Liver (tissue), 8 donors: ENCODE measurements at regions not wholly inside any gene's neighbourhood (a gene's known extent, or its start where the extent isn't known, plus 50 kb on each side); places are given as distances from the start of the nearest gene placed in this dataset.

Source experiments
- DNase-seq: peaks from one replicate; pipeline ENCODE4 v3.0.0-alpha.2; 2017; ENCODE audit warnings: low spot score
- H3K27ac ChIP-seq, 2 donors: one replicate each; pipeline ENCODE4 v1.7.0; 2013; ENCODE audit warnings: inconsistent platforms in 2 of 2, low read length in 2 of 2, control low read depth in 1 of 2, low read depth in 1 of 2, mild to moderate bottlenecking in 1 of 2
- H3K27me3 ChIP-seq, 4 donors: one replicate each; pipeline versions ENCODE4 v1.6.1 to v1.7.0; 2013; ENCODE audit warnings: low read length in 3 of 4, inconsistent platforms in 1 of 4, mild to moderate bottlenecking in 1 of 4, moderate library complexity in 1 of 4; ENCODE audit not compliant: control insufficient read depth in 4 of 4, insufficient read depth in 4 of 4
- H3K36me3 ChIP-seq, 4 donors: one replicate each; pipeline versions ENCODE4 v1.6.1 to v1.7.0; 2013; ENCODE audit warnings: low read length in 3 of 4, mild to moderate bottlenecking in 3 of 4, low read depth in 1 of 4, moderate library complexity in 1 of 4; ENCODE audit not compliant: control insufficient read depth in 4 of 4, insufficient read depth in 3 of 4
- H3K4me1 ChIP-seq, 4 donors: one replicate each; pipeline versions ENCODE4 v1.6.1 to v1.7.0; 2013; ENCODE audit warnings: low read length in 3 of 4, mild to moderate bottlenecking in 3 of 4, moderate library complexity in 1 of 4; ENCODE audit not compliant: control insufficient read depth in 4 of 4, insufficient read depth in 4 of 4
- H3K4me3 ChIP-seq, 3 donors: one replicate each; pipeline versions ENCODE4 v1.6.1 to v1.7.0; 2013; ENCODE audit warnings: low read length in 3 of 3, control low read depth in 1 of 3, low read depth in 1 of 3, mild to moderate bottlenecking in 1 of 3
- H3K9ac ChIP-seq, 2 donors: one replicate each; pipeline ENCODE4 v1.7.0; 2013; ENCODE audit warnings: low read length in 2 of 2, mild to moderate bottlenecking in 2 of 2, moderate library complexity in 2 of 2, control low read depth in 1 of 2, low read depth in 1 of 2
- H3K9me3 ChIP-seq, 4 donors: one replicate each; pipeline versions ENCODE4 v1.6.1 to v1.7.0; 2013; ENCODE audit warnings: low read length in 3 of 4; ENCODE audit not compliant: control insufficient read depth in 4 of 4
- ATF3 ChIP-seq: IDR thresholded peaks from 2 replicates; pipeline ENCODE4 v1.6.1; 2016; ENCODE audit warnings: antibody characterized with exemption
- CTCF ChIP-seq: fragments of 150-350 bp; IDR thresholded peaks from 2 replicates; pipeline ENCODE4 v1.5.1; 2017; ENCODE audit warnings: improper control_type of control experiment, low read depth, low read length; ENCODE audit not compliant: missing input control
- EGR1 ChIP-seq, 2 donors: IDR thresholded peaks; 2 replicates each; pipeline ENCODE4 v1.6.1; 2016 to 2018; ENCODE audit warnings: antibody characterized with exemption in 2 of 2, low read depth in 2 of 2
- FOXA1 ChIP-seq: IDR thresholded peaks from 2 replicates; pipeline ENCODE4 v1.6.1; 2016; ENCODE audit warnings: antibody characterized with exemption
- FOXA2 ChIP-seq: IDR thresholded peaks from 2 replicates; pipeline ENCODE4 v1.6.1; 2016; ENCODE audit warnings: antibody characterized with exemption
- GABPA ChIP-seq, 2 donors: IDR thresholded peaks in 1 of 2; conservative IDR thresholded peaks in 1 of 2; 2 replicates each; pipeline ENCODE4 v1.6.1; 2016; ENCODE audit warnings: antibody characterized with exemption in 2 of 2, mild to moderate bottlenecking in 1 of 2, moderate library complexity in 1 of 2
- HNF4A ChIP-seq, 2 donors: conservative IDR thresholded peaks; 2 replicates each; pipeline ENCODE4 v1.6.1; 2016; ENCODE audit warnings: antibody characterized with exemption in 2 of 2, mild to moderate bottlenecking in 2 of 2
- HNF4G ChIP-seq: IDR thresholded peaks from 2 replicates; pipeline ENCODE4 v1.6.1; 2016; ENCODE audit warnings: antibody characterized with exemption
- JUND ChIP-seq, 2 donors: IDR thresholded peaks; 2 replicates each; pipeline ENCODE4 v1.6.1; 2016; ENCODE audit warnings: antibody characterized with exemption in 2 of 2
- MAX ChIP-seq: IDR thresholded peaks from 2 replicates; pipeline ENCODE4 v1.6.1; 2016; ENCODE audit warnings: antibody characterized with exemption
- RAD21 ChIP-seq, 2 donors: IDR thresholded peaks; 2 replicates each; pipeline ENCODE4 v1.6.1; 2016; ENCODE audit warnings: antibody characterized with exemption in 2 of 2, mild to moderate bottlenecking in 2 of 2
- RXRA ChIP-seq, 2 donors: IDR thresholded peaks; 2 replicates each; pipeline ENCODE4 v1.6.1; 2017 to 2018; ENCODE audit warnings: antibody characterized with exemption in 2 of 2, mild to moderate bottlenecking in 1 of 2
- SP1 ChIP-seq: IDR thresholded peaks from 2 replicates; pipeline ENCODE4 v1.6.1; 2018; ENCODE audit warnings: antibody characterized with exemption, mild to moderate bottlenecking
- YY1 ChIP-seq: IDR thresholded peaks from 2 replicates; pipeline ENCODE4 v1.6.1; 2016; ENCODE audit warnings: antibody characterized with exemption, mild to moderate bottlenecking
- ZBTB33 ChIP-seq: IDR thresholded peaks from 2 replicates; pipeline ENCODE4 v1.6.1; 2016; ENCODE audit warnings: antibody characterized with exemption
- WGBS: extraction: QIAGEN DNeasy Blood & Tissue Kit; methylation state at CpG from one replicate; pipeline ENCODE4 v1.1.7; 2013; 5-methylcytosine and 5-hydroxymethylcytosine counted together
- TF ChIP-seq, protein P1 (sequence below): IDR thresholded peaks from 2 replicates; pipeline ENCODE4 v1.6.1; 2016; ENCODE audit warnings: antibody characterized with exemption, mild to moderate bottlenecking
- donor health status: healthy.
- donor health status: healthy.
- donor health status: healthy.
- donor health status: healthy.
- donor health status: healthy.

GRCh38 chr21:35328856-35329455 is 279.9 kb upstream of the RUNX1 start:
- H3K27me3 ChIP-seq = peaks cover 0 to 4% (median 0%) of the 10 kb centered on the region in 4 donors
- TF ChIP-seq ATF3 (no peak), GABPA (IDR thresholded peaks at IDR 0.05 in 1 of 2, conservative IDR thresholded peaks at IDR 0.05 in 1 of 2) (no peak)
- no peak for DNase-seq
- H3K4me3 ChIP-seq = no peak overlapping the region
- H3K9ac ChIP-seq = no peak overlapping the region
- no peaks in the 10 kb centered on the region for H3K4me1 ChIP-seq
- H3K9me3 ChIP-seq = no peaks in the 10 kb centered on the region
- 82% methylated on average over 6 of the region's 6 CpGs for WGBS
- H3K27ac ChIP-seq = no peak overlapping the region
- no peaks in the 10 kb centered on the region for H3K36me3 ChIP-seq

- no peak for DNase-seq
- no peak overlapping the region for H3K4me3 ChIP-seq
- H3K4me1 ChIP-seq = no peaks in the 10 kb centered on the region
- 60% methylated on average over 2 of the region's 2 CpGs for WGBS
- peaks cover 0 to under 1% (median 0%) of the 10 kb centered on the region in 4 donors for H3K27me3 ChIP-seq
- H3K27ac ChIP-seq = no peak overlapping the region
- H3K9ac ChIP-seq = no peak overlapping the region
- no peaks in the 10 kb centered on the region for H3K36me3 ChIP-seq
- TF ChIP-seq FOXA1 (no peak), YY1 (no peak), FOXA2 (no peak), HNF4A (conservative IDR thresholded peaks at IDR 0.05) (no peak)
- no peaks in the 10 kb centered on the region for H3K9me3 ChIP-seq
These were observed 277.6 kb upstream of the RUNX1 start for GRCh38 chr21:35326677-35327076.

DNA sequence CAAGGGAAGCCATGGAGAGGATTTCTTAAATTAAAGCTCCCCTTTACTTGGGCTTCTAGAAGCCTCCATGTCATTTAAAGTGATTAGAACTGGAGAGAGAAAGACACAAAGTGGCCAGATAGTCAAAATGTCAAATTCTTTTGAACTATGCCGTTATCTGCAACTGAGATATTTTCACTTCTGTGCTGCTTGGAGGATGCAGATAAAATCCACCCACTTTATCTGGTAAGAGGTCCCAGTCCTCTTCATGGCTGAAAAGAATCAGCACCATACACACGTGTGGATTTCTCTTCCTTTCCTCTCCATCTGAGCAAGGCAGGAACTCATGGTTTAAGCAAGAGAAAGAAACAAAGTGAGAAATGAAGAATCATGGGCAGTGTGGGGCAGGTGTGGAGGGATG is 276.9 kb upstream of the RUNX1 start:
- Histone ChIP-seq H3K9ac (no peak overlapping the region), H3K4me1 (no peaks in the 10 kb centered on the region), H3K9me3 (no peaks in the 10 kb centered on the region), H3K36me3 (no peaks in the 10 kb centered on the region), H3K27me3 (no peaks in the 10 kb centered on the region), H3K4me3 (no peak overlapping the region), H3K27ac (no peak overlapping the region)
- 41% methylated on average over 2 of the region's 2 CpGs for WGBS
- no peak for DNase-seq
- no peak for TF ChIP-seq RXRA (IDR thresholded peaks at IDR 0.05)
- no peak for TF ChIP-seq HNF4A (conservative IDR thresholded peaks at IDR 0.05)
- TF ChIP-seq CTCF = no peak
- TF ChIP-seq JUND (IDR thresholded peaks at IDR 0.05) = no peak
- TF ChIP-seq EGR1 (IDR thresholded peaks at IDR 0.05; ENCODE audit: low read depth in 2 of 2) = no peak
- TF ChIP-seq HNF4G = no peak
- TF ChIP-seq MAX = no peak
- TF ChIP-seq ZBTB33 = no peak
- no peak for TF ChIP-seq FOXA2
- no peak for TF ChIP-seq FOXA1
- TF ChIP-seq SP1 = no peak
- TF ChIP-seq, protein P1, sequence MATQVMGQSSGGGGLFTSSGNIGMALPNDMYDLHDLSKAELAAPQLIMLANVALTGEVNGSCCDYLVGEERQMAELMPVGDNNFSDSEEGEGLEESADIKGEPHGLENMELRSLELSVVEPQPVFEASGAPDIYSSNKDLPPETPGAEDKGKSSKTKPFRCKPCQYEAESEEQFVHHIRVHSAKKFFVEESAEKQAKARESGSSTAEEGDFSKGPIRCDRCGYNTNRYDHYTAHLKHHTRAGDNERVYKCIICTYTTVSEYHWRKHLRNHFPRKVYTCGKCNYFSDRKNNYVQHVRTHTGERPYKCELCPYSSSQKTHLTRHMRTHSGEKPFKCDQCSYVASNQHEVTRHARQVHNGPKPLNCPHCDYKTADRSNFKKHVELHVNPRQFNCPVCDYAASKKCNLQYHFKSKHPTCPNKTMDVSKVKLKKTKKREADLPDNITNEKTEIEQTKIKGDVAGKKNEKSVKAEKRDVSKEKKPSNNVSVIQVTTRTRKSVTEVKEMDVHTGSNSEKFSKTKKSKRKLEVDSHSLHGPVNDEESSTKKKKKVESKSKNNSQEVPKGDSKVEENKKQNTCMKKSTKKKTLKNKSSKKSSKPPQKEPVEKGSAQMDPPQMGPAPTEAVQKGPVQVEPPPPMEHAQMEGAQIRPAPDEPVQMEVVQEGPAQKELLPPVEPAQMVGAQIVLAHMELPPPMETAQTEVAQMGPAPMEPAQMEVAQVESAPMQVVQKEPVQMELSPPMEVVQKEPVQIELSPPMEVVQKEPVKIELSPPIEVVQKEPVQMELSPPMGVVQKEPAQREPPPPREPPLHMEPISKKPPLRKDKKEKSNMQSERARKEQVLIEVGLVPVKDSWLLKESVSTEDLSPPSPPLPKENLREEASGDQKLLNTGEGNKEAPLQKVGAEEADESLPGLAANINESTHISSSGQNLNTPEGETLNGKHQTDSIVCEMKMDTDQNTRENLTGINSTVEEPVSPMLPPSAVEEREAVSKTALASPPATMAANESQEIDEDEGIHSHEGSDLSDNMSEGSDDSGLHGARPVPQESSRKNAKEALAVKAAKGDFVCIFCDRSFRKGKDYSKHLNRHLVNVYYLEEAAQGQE = no peak
- no peak for TF ChIP-seq GABPA (IDR thresholded peaks at IDR 0.05 in 1 of 2, conservative IDR thresholded peaks at IDR 0.05 in 1 of 2)
- TF ChIP-seq ATF3 = no peak
- no peak for TF ChIP-seq RAD21 (IDR thresholded peaks at IDR 0.05)
